SKM-1 (cell line): ENCODE measurements at regions not wholly inside any gene's neighbourhood (a gene's known extent, or its start where the extent isn't known, plus 50 kb on each side); places are given as distances from the start of the nearest gene placed in this dataset.

Experiments
- DNase-seq: peaks from one replicate; lab custom pipeline; 2025; ENCODE audit not compliant: unreplicated experiment; lab: John Stamatoyannopoulos, UW

- DNase-seq = no peak
Measured at GRCh38 chr1:185515696-185516095, 198.7 kb upstream of the IVNS1ABP start.

GRCh38 chr1:185514311-185514710 is 197.3 kb upstream of the IVNS1ABP start:
- DNase-seq = no peak

GRCh38 chr1:185512442-185512841 is 195.4 kb upstream of the IVNS1ABP start:
- no peak for DNase-seq

GRCh38 chr1:185501099-185501498 is 184.1 kb upstream of the IVNS1ABP start:
- DNase-seq = no peak

- DNase-seq = no peak
Measured at GRCh38 chr1:185500001-185500626, 183.1 kb upstream of the IVNS1ABP start.

GRCh38 chr1:185498207-185498606 is 181.2 kb upstream of the IVNS1ABP start:
- no peak for DNase-seq

GRCh38 chr1:185497177-185497576 is 180.1 kb upstream of the IVNS1ABP start:
- DNase-seq = no peak

- no peak for DNase-seq
Measured at GRCh38 chr1:185495898-185496297, 178.9 kb upstream of the IVNS1ABP start.

- peak; percentile 14 for DNase-seq
Measured at GRCh38 chr1:185495007-185495406, 178.0 kb upstream of the IVNS1ABP start.

- DNase-seq = no peak
Measured at GRCh38 chr1:185492089-185492825, 175.2 kb upstream of the IVNS1ABP start.

GRCh38 chr1:185491604-185492003 is 174.6 kb upstream of the IVNS1ABP start:
- no peak for DNase-seq

- no peak for DNase-seq
Measured at GRCh38 chr1:185490924-185491323, 173.9 kb upstream of the IVNS1ABP start.

- no peak for DNase-seq
Measured at GRCh38 chr1:185489406-185489805, 172.4 kb upstream of the IVNS1ABP start.

- no peak for DNase-seq
Measured at GRCh38 chr1:185488808-185489207, 171.8 kb upstream of the IVNS1ABP start.

- DNase-seq = no peak
Measured at GRCh38 chr1:185487936-185488335, 170.9 kb upstream of the IVNS1ABP start.

GRCh38 chr1:185487026-185487425 is 170.0 kb upstream of the IVNS1ABP start:
- DNase-seq = no peak

GRCh38 chr1:185486346-185486745 is 169.3 kb upstream of the IVNS1ABP start:
- no peak for DNase-seq

GRCh38 chr1:185483664-185484450 is 166.8 kb upstream of the IVNS1ABP start:
- DNase-seq = peak; percentile 49

- no peak for DNase-seq
Measured at GRCh38 chr1:185483217-185483616, 166.2 kb upstream of the IVNS1ABP start.

- DNase-seq = no peak
Measured at GRCh38 chr1:185480545-185480944, 163.5 kb upstream of the IVNS1ABP start.

- no peak for DNase-seq
Measured at GRCh38 chr1:185479796-185480195, 162.8 kb upstream of the IVNS1ABP start.

GRCh38 chr1:185478877-185479276 is 161.8 kb upstream of the IVNS1ABP start:
- DNase-seq = no peak
